Astrocyte of the hippocampus (primary cell): ENCODE measurements at regions not wholly inside any gene's neighbourhood (a gene's known extent, or its start where the extent isn't known, plus 50 kb on each side); places are given as distances from the start of the nearest gene placed in this dataset.

ENCODE experiments used
- DNase-seq: peaks from one replicate; pipeline ENCODE4 v3.0.0; 2011; ENCODE audit warnings: low read depth, low spot score

DNA sequence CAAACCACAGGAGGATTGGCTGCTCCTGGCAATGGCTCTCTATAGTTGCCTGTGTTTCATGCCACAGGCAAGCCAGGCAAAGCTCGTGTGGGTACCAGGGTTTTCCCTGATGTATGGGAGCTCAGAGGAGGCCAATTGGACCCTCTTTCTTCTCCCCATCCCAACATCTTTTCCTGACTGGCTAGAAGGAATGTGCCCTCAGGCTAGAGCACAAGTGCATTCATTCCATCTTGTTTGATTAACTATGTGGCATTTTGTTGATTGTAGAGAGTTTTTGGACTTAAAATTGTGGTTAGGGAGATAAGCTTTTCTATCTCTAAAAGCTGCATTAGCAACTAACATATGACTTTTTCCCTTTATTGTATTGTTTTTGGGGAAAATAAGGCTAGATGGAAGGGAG, 561.3 kb downstream of the PSAT1 start:
- peak; percentile 52 for DNase-seq

DNA sequence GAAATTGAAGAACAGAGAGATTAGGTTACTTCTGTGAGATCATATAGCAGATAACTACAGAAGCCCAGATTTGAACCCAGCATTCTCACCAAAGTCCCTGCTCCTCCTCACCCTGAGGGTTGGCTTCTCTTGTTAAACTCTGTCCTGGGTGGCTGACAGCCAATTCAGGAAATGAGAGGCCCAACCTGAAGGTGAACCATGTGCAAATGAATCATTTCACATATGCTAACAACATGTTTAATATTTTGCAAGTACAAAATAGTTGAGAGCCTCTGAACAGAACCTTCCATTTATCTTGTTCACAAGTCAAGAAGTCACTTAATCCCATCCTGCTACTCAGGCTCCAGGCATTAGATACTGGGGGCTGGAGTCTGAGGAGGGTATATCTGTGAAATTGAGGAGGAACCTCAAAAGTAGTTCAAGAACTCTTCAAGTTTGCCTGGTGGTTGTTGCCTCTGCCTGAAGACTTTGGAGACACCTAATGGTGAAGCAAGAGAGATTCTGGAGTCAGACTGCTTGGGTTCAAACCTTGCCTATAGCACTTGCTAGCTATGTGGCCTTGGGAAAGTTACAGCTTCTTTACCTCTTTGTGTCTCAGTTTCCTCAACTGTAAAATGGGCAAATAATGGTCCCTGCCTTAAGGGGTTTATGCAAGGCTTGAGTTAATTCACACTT, 564.0 kb downstream of the PSAT1 start:
- no peak for DNase-seq

DNA sequence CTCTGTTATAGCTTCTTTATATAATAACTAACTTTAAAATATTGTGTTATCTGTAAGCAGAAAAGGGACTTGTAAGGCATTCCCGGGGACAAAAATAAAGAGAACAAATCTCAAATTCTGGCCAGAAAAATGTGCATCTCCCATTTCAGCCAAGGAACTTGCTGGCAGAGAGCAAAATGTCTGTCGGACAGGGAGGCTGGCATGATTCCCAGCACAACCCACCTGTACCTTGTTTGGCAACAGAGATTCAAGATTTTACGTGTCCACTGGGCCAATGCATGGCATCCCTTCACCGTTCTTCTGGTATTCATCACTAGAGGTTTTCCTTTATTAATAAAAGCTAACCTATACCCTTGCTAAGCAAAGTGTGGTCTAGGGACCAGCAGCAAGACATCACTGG, 566.6 kb downstream of the PSAT1 start:
- no peak for DNase-seq

GRCh38 chr9:78865737-78866136, 568.8 kb downstream of the PSAT1 start:
- no peak for DNase-seq

GRCh38 chr9:78866207-78867132, 569.5 kb downstream of the PSAT1 start:
- DNase-seq, result peak; percentile 80

- no peak for DNase-seq
Measured at GRCh38 chr9:78871086-78871451, 574.1 kb downstream of the PSAT1 start.

DNA sequence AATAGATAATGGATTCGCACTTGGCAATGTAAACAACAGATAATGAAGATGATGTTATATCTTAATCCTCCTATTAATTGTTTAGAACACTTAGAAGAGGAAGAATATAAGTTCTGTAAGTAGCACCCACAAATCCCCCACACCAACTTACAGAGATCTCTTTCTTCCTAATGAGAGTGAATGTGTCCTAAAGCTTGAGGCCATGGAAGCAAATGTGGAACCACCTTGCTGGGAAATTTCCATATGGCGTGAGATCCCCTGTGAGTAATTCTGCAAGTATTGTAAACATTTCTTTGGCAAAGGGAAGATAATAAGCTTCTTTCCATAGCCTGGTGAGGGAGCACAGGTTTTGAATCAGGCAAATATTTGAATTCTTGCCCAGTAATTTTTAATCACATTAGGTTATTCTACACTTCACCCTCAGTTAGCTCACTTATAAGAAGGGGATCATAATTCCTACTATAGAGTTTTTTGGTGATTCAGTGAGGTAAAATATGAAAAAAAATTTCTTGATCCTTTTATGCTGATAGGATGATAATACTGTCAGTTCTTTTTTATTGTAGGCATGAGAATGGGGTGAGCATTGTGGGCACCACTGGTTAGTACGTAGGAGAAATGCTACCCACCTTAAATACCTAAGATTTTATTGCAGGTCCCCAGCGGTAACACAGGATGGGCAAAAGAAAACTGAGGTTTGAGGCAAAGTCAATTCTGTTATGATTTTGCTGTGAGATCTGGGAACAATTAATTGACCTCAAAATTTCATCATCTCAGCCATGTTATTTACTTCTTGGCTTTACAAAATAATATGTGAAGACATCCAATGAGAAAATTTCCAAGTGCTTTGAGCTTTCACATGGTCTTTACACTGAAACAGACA, 574.8 kb downstream of the PSAT1 start:
- DNase-seq, result peak; percentile 90

DNA sequence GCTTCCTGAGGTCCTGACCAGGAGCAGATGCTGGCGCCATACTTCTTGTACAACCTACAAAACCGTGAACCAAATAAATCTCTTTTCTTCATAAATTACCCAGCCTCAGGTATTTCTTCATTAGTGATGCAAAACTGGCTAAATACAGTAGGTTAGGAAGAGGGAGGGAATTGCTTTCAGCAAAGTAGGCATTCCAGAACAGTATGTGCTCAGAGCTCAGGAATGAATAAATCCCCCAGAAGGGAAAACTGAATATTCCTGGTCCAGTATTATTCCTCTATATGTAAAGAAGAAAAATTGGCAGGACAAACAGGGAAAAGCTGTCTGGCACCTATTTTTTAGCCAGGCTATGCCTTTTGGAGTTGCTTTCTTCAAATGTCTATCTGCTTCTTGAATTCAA, 577.1 kb downstream of the PSAT1 start:
- DNase-seq, result no peak

GRCh38 chr9:78879324-78880100, 582.6 kb downstream of the PSAT1 start:
- DNase-seq, result no peak

DNA sequence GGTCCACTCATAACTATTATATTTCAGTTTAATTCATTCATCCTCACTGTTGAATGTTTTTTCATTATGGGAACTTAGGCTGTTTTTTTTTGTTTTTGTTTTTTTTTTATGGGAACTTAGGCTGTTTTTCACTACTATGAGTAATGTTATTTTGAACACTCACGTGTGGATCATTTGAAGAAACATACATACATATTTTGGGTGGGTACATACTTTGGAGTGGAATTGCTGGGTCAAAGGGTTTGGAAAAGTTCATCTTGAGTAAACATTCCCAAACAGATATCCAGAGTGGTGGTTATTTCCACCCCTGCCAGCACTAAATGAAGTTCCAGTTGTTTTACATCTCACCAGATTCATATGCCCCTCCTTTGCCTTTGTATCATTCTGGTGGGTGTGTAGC, 584.4 kb downstream of the PSAT1 start:
- no peak for DNase-seq

DNA sequence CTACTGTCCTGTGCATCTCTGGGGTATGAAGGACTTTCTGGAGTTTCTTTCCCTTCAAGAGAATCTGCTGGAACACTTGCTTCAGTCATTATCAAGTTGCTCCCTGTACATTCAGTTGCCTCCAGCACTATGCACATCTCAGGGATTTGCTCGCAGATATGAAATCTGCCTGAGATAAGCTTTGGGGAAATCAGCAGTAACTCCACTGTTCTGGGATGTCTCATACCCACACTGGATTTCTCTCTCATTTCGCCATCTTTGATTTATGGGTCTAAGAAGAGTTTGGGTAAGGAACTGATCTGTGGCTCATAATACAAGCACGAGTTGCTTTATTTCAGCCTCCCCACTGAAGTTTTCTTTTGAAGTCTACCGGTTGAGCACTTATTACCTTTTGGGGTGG, 585.6 kb downstream of the PSAT1 start:
- no peak for DNase-seq

GRCh38 chr9:78884611-78885150, 587.8 kb downstream of the PSAT1 start:
- DNase-seq, result no peak

DNA sequence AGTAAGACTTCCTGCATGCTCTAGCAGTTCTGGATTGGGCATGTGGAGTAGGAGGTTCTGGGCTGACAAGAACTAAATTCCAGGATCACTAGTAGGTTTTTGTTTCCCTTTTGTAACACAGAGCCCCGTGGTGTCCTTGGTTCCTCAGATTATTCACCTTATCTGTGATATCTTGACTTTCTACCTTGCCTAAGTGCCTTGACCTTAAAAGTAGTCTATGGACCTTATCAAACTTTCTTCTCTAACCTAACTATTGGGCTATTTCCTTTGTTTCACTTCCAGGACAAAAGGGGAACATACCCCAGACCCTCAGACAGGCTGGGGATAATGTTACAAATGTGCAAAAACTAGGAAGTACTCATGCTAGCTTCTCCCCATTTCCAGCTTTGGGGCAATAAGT, 595.3 kb downstream of the PSAT1 start:
- no peak for DNase-seq

GRCh38 chr9:78892769-78893168, 595.8 kb downstream of the PSAT1 start:
- no peak for DNase-seq

- DNase-seq, result no peak
Measured at GRCh38 chr9:78893774-78894401, 597.0 kb downstream of the PSAT1 start.

GRCh38 chr9:78896479-78896878, 599.6 kb downstream of the PSAT1 start:
- DNase-seq, result no peak

DNA sequence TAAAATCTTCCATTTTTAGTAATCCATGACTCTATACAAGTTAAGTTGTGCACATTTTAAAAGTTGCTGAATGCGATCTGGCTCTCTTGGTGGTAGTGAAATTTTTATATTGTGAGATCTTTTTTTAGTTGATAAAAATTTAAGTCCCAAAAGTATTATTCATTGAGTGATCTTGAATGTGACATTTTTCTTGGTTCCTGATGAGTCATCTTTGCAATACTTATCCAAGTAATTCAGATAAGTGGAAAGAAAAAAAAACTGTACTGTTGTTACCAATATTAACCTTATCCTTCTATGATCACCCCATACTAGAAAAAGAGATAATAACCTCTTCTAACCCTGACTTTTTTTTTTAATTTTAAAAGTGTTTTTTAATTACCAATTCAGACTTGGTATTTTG, 601.3 kb downstream of the PSAT1 start:
- DNase-seq, result no peak

- no peak for DNase-seq
Measured at GRCh38 chr9:78899006-78899405, 602.1 kb downstream of the PSAT1 start.

DNA sequence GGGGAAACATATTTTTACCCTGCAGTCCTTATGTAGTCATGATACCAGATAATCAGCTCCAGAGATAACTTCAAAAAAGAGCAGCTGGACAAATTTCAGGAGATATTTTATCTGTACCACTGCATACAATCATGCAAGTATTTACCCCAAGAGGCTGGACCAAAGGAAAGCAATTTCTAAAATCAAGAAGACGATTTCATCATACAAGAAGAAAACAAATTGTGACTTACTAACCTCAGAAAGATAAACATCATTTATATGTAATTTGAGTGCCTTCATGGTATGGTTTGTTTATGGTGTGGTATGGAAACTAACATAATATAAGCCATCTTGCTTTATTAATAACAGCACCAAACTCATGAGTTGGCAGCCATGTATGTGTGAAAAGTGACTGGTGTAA, 603.6 kb downstream of the PSAT1 start:
- no peak for DNase-seq

DNA sequence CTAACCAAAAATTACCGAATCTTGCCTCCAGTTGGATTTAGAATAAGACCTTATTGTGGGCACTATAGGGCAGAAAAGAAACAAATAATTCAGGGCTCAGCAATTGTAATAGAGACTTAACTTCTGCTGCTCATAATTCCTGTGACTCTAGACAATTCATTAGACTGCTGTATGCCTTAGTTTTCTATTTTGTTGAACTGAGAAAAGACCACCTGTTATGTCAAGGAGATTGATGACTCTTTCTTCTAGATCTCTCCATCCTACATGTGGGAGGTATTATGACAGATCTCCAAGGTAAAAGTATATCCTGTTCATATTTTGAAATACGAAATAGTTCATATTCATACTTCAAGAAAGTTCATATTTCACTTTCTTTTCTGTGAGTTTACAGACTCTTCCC, 605.1 kb downstream of the PSAT1 start:
- no peak for DNase-seq

- no peak for DNase-seq
Measured at GRCh38 chr9:78903581-78903980, 606.7 kb downstream of the PSAT1 start.
